ENCODE measurements at regions not wholly inside any gene's neighbourhood (a gene's known extent, or its start where the extent isn't known, plus 50 kb on each side); places are given as distances from the start of the nearest gene placed in this dataset.

GRCh38 chr9:99680191-99680590 lies 141.5 kb upstream of the NR4A3 start:
- Mint-ChIP-seq H3K9me3 (ENCODE audit: low read depth) (peaks cover 10% of the 10 kb centered on the region), H3K27ac (ENCODE audit: unreplicated experiment) (peak overlapping the region; percentile 22), H3K4me1 (ENCODE audit: low read depth) (peaks cover 16% of the 10 kb centered on the region), H3K4me3 (ENCODE audit: unreplicated experiment) (no peak overlapping the region), H3K27me3 (ENCODE audit: low read depth) (no peaks in the 10 kb centered on the region), H3K36me3 (ENCODE audit: low read depth) (no peaks in the 10 kb centered on the region)
- DNase-seq (ENCODE audit: low spot score): no peak
- no peak for TF ChIP-seq CTCF (IDR thresholded peaks at IDR 0.05)

GRCh38 chr9:99681113-99681512 lies 140.6 kb upstream of the NR4A3 start:
- Mint-ChIP-seq H3K36me3 (ENCODE audit: low read depth) (no peaks in the 10 kb centered on the region), H3K27me3 (ENCODE audit: low read depth) (no peaks in the 10 kb centered on the region), H3K4me3 (ENCODE audit: unreplicated experiment) (no peak overlapping the region), H3K9me3 (ENCODE audit: low read depth) (peaks cover 4% of the 10 kb centered on the region), H3K27ac (ENCODE audit: unreplicated experiment) (no peak overlapping the region), H3K4me1 (ENCODE audit: low read depth) (peaks cover 16% of the 10 kb centered on the region)
- no peak for DNase-seq (ENCODE audit: low spot score)
- TF ChIP-seq CTCF (IDR thresholded peaks at IDR 0.05): no peak

- H3K27me3 Mint-ChIP-seq (ENCODE audit: low read depth): no peaks in the 10 kb centered on the region
- H3K4me3 Mint-ChIP-seq (ENCODE audit: unreplicated experiment): no peak overlapping the region
- H3K9me3 Mint-ChIP-seq (ENCODE audit: low read depth): no peaks in the 10 kb centered on the region
- peaks cover 12% of the 10 kb centered on the region for H3K4me1 Mint-ChIP-seq (ENCODE audit: low read depth)
- no peak for DNase-seq (ENCODE audit: low spot score)
- peaks cover 2% of the 10 kb centered on the region for H3K36me3 Mint-ChIP-seq (ENCODE audit: low read depth)
- no peak overlapping the region for H3K27ac Mint-ChIP-seq (ENCODE audit: unreplicated experiment)
- TF ChIP-seq CTCF (IDR thresholded peaks at IDR 0.05): no peak
Observed at GRCh38 chr9:99682378-99682777, 139.3 kb upstream of the NR4A3 start.

GRCh38 chr9:99682870-99683269 lies 138.8 kb upstream of the NR4A3 start:
- no peaks in the 10 kb centered on the region for H3K27me3 Mint-ChIP-seq (ENCODE audit: low read depth)
- no peak overlapping the region for H3K4me3 Mint-ChIP-seq (ENCODE audit: unreplicated experiment)
- peaks cover 8% of the 10 kb centered on the region for H3K4me1 Mint-ChIP-seq (ENCODE audit: low read depth)
- peaks cover 2% of the 10 kb centered on the region for H3K36me3 Mint-ChIP-seq (ENCODE audit: low read depth)
- no peaks in the 10 kb centered on the region for H3K9me3 Mint-ChIP-seq (ENCODE audit: low read depth)
- no peak for DNase-seq (ENCODE audit: low spot score)
- H3K27ac Mint-ChIP-seq (ENCODE audit: unreplicated experiment): no peak overlapping the region
- no peak for TF ChIP-seq CTCF (IDR thresholded peaks at IDR 0.05)

- TF ChIP-seq CTCF (IDR thresholded peaks at IDR 0.05): no peak
- H3K4me1 Mint-ChIP-seq (ENCODE audit: low read depth): no peaks in the 10 kb centered on the region
Observed at GRCh38 chr9:99690573-99690972, 131.1 kb upstream of the NR4A3 start.

More at GRCh38 chr9:99690573-99690972, 131.1 kb upstream of the NR4A3 start:
- H3K36me3 Mint-ChIP-seq (ENCODE audit: low read depth): peaks cover 2% of the 10 kb centered on the region
- no peaks in the 10 kb centered on the region for H3K27me3 Mint-ChIP-seq (ENCODE audit: low read depth)
- no peaks in the 10 kb centered on the region for H3K9me3 Mint-ChIP-seq (ENCODE audit: low read depth)
- no peak overlapping the region for H3K27ac Mint-ChIP-seq (ENCODE audit: unreplicated experiment)
- no peak for DNase-seq (ENCODE audit: low spot score)
- H3K4me3 Mint-ChIP-seq (ENCODE audit: unreplicated experiment): no peak overlapping the region

All from chondrocyte (in vitro differentiated cells).